ENCODE measurements at regions not wholly inside any gene's neighbourhood (a gene's known extent, or its start where the extent isn't known, plus 50 kb on each side); places are given as distances from the start of the nearest gene placed in this dataset.
"Not testable (repeated sequence)": the region's sequence is repeated elsewhere in the genome, so short reads cannot be mapped to it uniquely, and the experiment has no call there.

GRCh38 chr14:103273745-103274615 lies 60.1 kb upstream of the EIF5 start:
- no peaks in the 10 kb centered on the region for H3K36me3 ChIP-seq (ENCODE audit: insufficient read depth, low read length)
- no peak overlapping the region for H2AFZ ChIP-seq (ENCODE audit: low read length)
- no peak overlapping the region for H3K27ac ChIP-seq (ENCODE audit: low read length)
- no peak overlapping the region for H3K4me3 ChIP-seq (ENCODE audit: low read length)
- peaks cover 4% of the 10 kb centered on the region; the same call in 1 of the 2 replicates for H3K9me3 ChIP-seq (ENCODE audit: low read length)
- no peaks in the 10 kb centered on the region for H3K4me1 ChIP-seq (ENCODE audit: low read length)
- DNase-seq, result no peak
- no peaks in the 10 kb centered on the region for H4K20me1 ChIP-seq (ENCODE audit: insufficient read depth, low read depth, low read length)
- no peak overlapping the region for H3K9ac ChIP-seq (ENCODE audit: low read length)
- H3K79me2 ChIP-seq (ENCODE audit: low read length), result no peaks in the 10 kb centered on the region
- no peak overlapping the region for H3K4me2 ChIP-seq (ENCODE audit: low read depth, low read length, poor library complexity, severe bottlenecking)
- H3K9me2 ChIP-seq (replicated peaks; ENCODE audit: insufficient read depth, low read length), result no peaks in the 10 kb centered on the region
- H3K27me3 ChIP-seq (ENCODE audit: low read length), result no peaks in the 10 kb centered on the region

- H3K4me1 ChIP-seq (ENCODE audit: low read length), result no peaks in the 10 kb centered on the region
- no peak overlapping the region for H3K9ac ChIP-seq (ENCODE audit: low read length)
- no peaks in the 10 kb centered on the region for H3K9me2 ChIP-seq (replicated peaks; ENCODE audit: insufficient read depth, low read length)
- no peak overlapping the region for H3K27ac ChIP-seq (ENCODE audit: low read length)
- peaks cover 4% of the 10 kb centered on the region; the same call in 1 of the 2 replicates for H3K9me3 ChIP-seq (ENCODE audit: low read length)
- DNase-seq, result no peak
- no peaks in the 10 kb centered on the region for H4K20me1 ChIP-seq (ENCODE audit: insufficient read depth, low read depth, low read length)
- no peak overlapping the region for H2AFZ ChIP-seq (ENCODE audit: low read length)
- no peaks in the 10 kb centered on the region for H3K36me3 ChIP-seq (ENCODE audit: insufficient read depth, low read length)
- no peak overlapping the region for H3K4me3 ChIP-seq (ENCODE audit: low read length)
- no peak overlapping the region for H3K4me2 ChIP-seq (ENCODE audit: low read depth, low read length, poor library complexity, severe bottlenecking)
- no peaks in the 10 kb centered on the region for H3K27me3 ChIP-seq (ENCODE audit: low read length)
- H3K79me2 ChIP-seq (ENCODE audit: low read length), result no peaks in the 10 kb centered on the region
Measured at GRCh38 chr14:103275000-103275399, 59.0 kb upstream of the EIF5 start.

DNA sequence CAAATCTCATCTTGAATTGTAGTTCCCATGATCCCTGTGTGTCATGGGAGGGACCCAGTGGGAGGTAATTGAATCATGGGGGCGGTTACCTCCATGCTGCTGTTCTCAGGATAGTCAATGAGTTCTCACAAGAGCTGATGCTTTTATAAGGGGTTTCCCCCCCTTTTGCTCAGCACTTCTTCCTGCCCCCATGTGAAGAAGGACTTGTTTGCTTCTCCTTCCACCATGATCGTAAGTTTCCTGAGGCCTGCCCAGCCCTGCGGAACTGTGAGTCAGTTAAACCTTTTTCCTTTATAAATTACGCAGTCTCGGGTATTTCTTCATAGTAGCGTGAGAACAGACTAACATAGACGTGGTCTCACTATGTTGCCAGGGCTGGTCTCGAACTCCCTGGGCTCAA lies 56.1 kb upstream of the EIF5 start:
- H3K79me2 ChIP-seq (ENCODE audit: low read length), result no peaks in the 10 kb centered on the region
- H3K4me3 ChIP-seq (ENCODE audit: low read length), result no peak overlapping the region
- DNase-seq, result no peak
- H3K27me3 ChIP-seq (ENCODE audit: low read length), result no peaks in the 10 kb centered on the region
- no peak overlapping the region for H3K4me2 ChIP-seq (ENCODE audit: low read depth, low read length, poor library complexity, severe bottlenecking)
- no peak overlapping the region for H3K27ac ChIP-seq (ENCODE audit: low read length)
- H4K20me1 ChIP-seq (ENCODE audit: insufficient read depth, low read depth, low read length), result no peaks in the 10 kb centered on the region
- H3K9me2 ChIP-seq (replicated peaks; ENCODE audit: insufficient read depth, low read length), result no peaks in the 10 kb centered on the region
- no peak overlapping the region for H3K9ac ChIP-seq (ENCODE audit: low read length)
- H3K4me1 ChIP-seq (ENCODE audit: low read length), result no peaks in the 10 kb centered on the region
- no peak overlapping the region for H2AFZ ChIP-seq (ENCODE audit: low read length)
- peaks cover 4% of the 10 kb centered on the region; the same call in 1 of the 2 replicates for H3K9me3 ChIP-seq (ENCODE audit: low read length)
- no peaks in the 10 kb centered on the region for H3K36me3 ChIP-seq (ENCODE audit: insufficient read depth, low read length)

DNA sequence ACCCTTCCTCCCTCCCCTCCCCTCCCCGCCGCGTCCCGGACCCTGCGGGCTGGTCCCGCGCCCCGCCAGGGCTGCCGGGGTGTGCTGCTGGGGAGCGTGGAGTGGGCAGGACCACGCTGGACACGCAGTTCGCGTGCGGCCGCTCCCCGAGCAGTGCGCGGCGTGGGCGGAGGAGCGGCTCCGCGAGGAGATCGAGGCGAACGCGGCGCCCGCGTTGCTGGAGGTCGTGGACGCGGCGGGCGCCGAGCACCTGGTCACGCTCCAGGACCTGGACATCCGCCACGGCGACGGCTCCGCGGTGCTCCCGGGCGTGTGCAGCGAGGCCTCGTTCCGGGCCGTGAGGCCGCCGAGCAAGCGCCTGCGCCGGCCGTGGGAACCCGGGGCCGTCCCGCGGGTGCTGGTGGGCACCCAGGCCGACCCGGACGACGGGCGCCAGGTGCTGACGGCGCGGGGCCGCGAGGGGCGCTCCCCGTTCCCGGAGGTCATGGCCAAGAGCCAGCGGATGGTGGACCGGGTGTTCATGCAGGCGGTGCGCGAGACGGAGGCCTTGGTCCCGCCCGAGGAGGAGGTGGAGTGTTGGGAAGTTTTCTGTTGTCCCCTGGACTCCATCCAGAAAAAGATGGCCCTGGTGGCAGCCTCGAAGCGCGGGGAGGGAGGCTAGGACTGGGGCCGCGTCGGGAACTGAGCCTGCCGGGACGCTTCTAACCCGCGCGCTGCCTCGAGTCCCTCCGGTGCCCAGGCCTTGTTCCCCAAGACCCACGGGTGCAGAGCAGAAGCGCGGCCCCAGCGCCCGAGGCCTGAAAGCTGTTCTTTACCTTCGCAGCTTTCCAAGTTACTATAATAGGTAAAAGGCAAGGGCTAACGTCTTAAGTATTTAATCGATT lies 54.7 kb upstream of the EIF5 start:
- no peaks in the 10 kb centered on the region for H3K4me1 ChIP-seq (ENCODE audit: low read length)
- no peak overlapping the region for H3K9ac ChIP-seq (ENCODE audit: low read length)
- no peak overlapping the region for H2AFZ ChIP-seq (ENCODE audit: low read length)
- peaks cover 1% of the 10 kb centered on the region; the same call in 1 of the 2 replicates for H3K9me3 ChIP-seq (ENCODE audit: low read length)
- no peaks in the 10 kb centered on the region for H4K20me1 ChIP-seq (ENCODE audit: insufficient read depth, low read depth, low read length)
- H3K36me3 ChIP-seq (ENCODE audit: insufficient read depth, low read length), result no peaks in the 10 kb centered on the region
- DNase-seq, result no peak
- no peak overlapping the region for H3K4me3 ChIP-seq (ENCODE audit: low read length)
- no peaks in the 10 kb centered on the region for H3K79me2 ChIP-seq (ENCODE audit: low read length)
- no peaks in the 10 kb centered on the region for H3K27me3 ChIP-seq (ENCODE audit: low read length)
- no peaks in the 10 kb centered on the region for H3K9me2 ChIP-seq (replicated peaks; ENCODE audit: insufficient read depth, low read length)
- H3K4me2 ChIP-seq (ENCODE audit: low read depth, low read length, poor library complexity, severe bottlenecking), result no peak overlapping the region
- no peak overlapping the region for H3K27ac ChIP-seq (ENCODE audit: low read length)

DNA sequence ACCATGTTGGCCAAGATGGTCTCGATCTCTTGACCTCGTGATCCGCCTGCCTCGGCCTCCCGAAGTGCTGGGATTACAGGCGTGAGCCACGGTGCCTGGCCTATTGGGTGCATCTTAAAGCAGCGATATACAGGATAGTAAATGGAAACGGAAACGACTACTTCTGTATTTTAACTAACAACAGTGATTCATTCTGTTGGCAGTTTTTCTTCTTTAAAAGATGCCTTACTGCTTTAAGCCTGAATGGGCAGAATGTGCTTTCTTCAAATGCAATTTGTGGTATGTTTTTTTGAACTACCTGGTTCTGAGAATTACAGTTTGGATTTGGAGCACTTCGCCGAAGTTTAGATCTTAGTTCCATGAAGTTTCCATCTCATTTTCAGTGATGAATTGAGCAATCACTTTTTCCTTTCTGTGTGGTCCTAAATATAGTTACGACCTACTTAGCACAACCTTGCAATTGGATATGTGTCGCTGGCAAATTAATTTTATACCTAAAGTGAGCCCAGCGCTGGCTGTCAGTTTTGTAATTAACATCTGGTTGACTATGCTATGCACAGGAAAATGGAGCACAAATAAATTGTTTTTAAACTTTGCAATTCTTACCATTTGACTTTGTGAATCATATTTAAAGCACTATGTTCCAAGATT lies 53.6 kb upstream of the EIF5 start:
- no peaks in the 10 kb centered on the region for H3K36me3 ChIP-seq (ENCODE audit: insufficient read depth, low read length)
- no peaks in the 10 kb centered on the region for H3K9me3 ChIP-seq (ENCODE audit: low read length)
- H3K4me3 ChIP-seq (ENCODE audit: low read length), result no peak overlapping the region
- H3K79me2 ChIP-seq (ENCODE audit: low read length), result no peaks in the 10 kb centered on the region
- no peak overlapping the region for H2AFZ ChIP-seq (ENCODE audit: low read length)
- no peak overlapping the region for H3K4me2 ChIP-seq (ENCODE audit: low read depth, low read length, poor library complexity, severe bottlenecking)
- H4K20me1 ChIP-seq (ENCODE audit: insufficient read depth, low read depth, low read length), result no peaks in the 10 kb centered on the region
- no peak overlapping the region for H3K9ac ChIP-seq (ENCODE audit: low read length)
- no peaks in the 10 kb centered on the region for H3K4me1 ChIP-seq (ENCODE audit: low read length)
- DNase-seq, result no peak
- H3K9me2 ChIP-seq (replicated peaks; ENCODE audit: insufficient read depth, low read length), result no peaks in the 10 kb centered on the region
- H3K27ac ChIP-seq (ENCODE audit: low read length), result no peak overlapping the region
- H3K27me3 ChIP-seq (ENCODE audit: low read length), result no peaks in the 10 kb centered on the region

DNA sequence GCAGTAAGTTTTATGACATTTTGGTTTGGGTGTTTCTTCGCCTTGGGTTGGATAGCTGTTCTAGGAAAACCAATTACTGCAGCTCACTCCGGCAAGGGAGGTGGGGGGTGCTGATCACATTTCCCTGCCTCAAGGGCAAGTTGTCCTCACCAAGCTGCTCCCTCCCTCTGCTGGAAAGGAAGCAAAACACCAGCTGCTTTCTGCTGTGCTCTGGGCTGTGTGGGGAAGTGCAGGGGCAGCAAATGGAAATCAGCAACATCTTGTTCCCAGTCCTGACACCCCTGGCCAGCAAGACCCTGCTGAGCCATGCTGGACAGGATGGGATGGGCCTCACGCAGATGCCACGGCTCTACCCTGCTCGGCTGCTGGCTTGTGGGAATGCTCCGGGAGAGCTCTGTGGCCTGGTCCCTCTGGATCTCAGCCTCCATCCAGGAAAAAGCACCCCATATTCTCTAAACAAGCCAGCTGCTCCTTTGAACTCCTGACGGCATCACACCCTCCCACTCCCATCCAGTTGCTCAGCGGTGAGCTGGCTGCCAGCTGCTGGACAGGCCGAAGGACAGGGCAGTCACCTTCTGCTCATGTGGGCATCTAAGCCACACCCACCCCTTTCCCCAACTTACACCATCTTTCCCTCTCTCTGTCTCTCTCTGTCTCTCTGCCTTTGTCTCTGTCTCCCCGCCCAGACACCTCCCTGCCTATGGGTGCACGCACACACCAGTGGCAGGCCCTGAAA lies 52.4 kb upstream of the EIF5 start:
- no peaks in the 10 kb centered on the region for H3K4me1 ChIP-seq (ENCODE audit: low read length)
- H3K36me3 ChIP-seq (ENCODE audit: insufficient read depth, low read length), result no peaks in the 10 kb centered on the region
- H3K9ac ChIP-seq (ENCODE audit: low read length), result no peak overlapping the region
- H3K9me2 ChIP-seq (replicated peaks; ENCODE audit: insufficient read depth, low read length), result no peaks in the 10 kb centered on the region
- H2AFZ ChIP-seq (ENCODE audit: low read length), result no peak overlapping the region
- no peaks in the 10 kb centered on the region for H3K79me2 ChIP-seq (ENCODE audit: low read length)
- H3K27ac ChIP-seq (ENCODE audit: low read length), result no peak overlapping the region
- H3K9me3 ChIP-seq (ENCODE audit: low read length), result no peaks in the 10 kb centered on the region
- H4K20me1 ChIP-seq (ENCODE audit: insufficient read depth, low read depth, low read length), result no peaks in the 10 kb centered on the region
- H3K27me3 ChIP-seq (ENCODE audit: low read length), result no peaks in the 10 kb centered on the region
- H3K4me2 ChIP-seq (ENCODE audit: low read depth, low read length, poor library complexity, severe bottlenecking), result no peak overlapping the region
- DNase-seq, result no peak
- no peak overlapping the region for H3K4me3 ChIP-seq (ENCODE audit: low read length)

DNA sequence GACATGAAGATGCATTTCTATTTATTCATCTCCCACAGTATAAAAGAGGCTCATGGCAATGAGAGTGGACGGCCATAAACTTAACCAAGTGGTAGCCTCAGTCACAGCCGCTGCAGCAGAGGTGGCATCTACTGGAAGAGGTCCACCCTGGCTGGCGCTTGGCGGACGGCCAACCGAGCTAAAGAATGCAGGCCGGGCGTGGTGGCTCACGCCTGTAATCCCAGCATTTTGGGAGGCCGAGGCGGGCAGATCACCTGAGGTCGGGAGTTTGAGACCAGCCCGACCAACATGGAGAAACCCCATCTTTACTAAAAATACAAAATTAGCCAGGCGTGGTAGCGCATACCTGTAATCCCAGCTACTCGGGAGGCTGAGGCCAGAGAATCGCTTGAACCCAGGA lies 51.7 kb upstream of the EIF5 start:
- H3K9ac ChIP-seq (ENCODE audit: low read length); DNase-seq; H3K79me2 ChIP-seq (ENCODE audit: low read length); H3K27me3 ChIP-seq (ENCODE audit: low read length); H3K4me3 ChIP-seq (ENCODE audit: low read length); H3K27ac ChIP-seq (ENCODE audit: low read length); H3K9me3 ChIP-seq (ENCODE audit: low read length); H3K4me1 ChIP-seq (ENCODE audit: low read length); H4K20me1 ChIP-seq (ENCODE audit: insufficient read depth, low read depth, low read length); H2AFZ ChIP-seq (ENCODE audit: low read length); H3K36me3 ChIP-seq (ENCODE audit: insufficient read depth, low read length); H3K4me2 ChIP-seq (ENCODE audit: low read depth, low read length, poor library complexity, severe bottlenecking); H3K9me2 ChIP-seq (replicated peaks; ENCODE audit: insufficient read depth, low read length): not testable (repeated sequence)
